NT2/D1 (cell line): ENCODE measurements at regions not wholly inside any gene's neighbourhood (a gene's known extent, or its start where the extent isn't known, plus 50 kb on each side); places are given as distances from the start of the nearest gene placed in this dataset.
"Not testable (repeated sequence)": the region's sequence is repeated elsewhere in the genome, so short reads cannot be mapped to it uniquely, and the experiment has no call there.

Source experiments
- DNase-seq: peaks from one replicate; pipeline ENCODE4 v3.0.0-alpha.2; 2011; ENCODE audit warnings: low read depth, low spot score
- H3K27me3 ChIP-seq: 2 replicates; pipeline ENCODE4 v1.6.0; 2011; ENCODE audit warnings: mild to moderate bottlenecking; ENCODE audit not compliant: insufficient read length, insufficient read depth
- H3K36me3 ChIP-seq: 2 replicates; pipeline ENCODE4 v1.6.1; 2011; ENCODE audit warnings: mild to moderate bottlenecking, low read length, mixed read lengths; ENCODE audit not compliant: insufficient read depth, insufficient read length
- H3K4me1 ChIP-seq: 2 replicates; pipeline ENCODE4 v1.5.1; 2011; ENCODE audit not compliant: insufficient read depth, insufficient read length
- H3K4me3 ChIP-seq: 2 replicates; pipeline ENCODE4 v1.5.1; 2011; ENCODE audit warnings: low read depth; ENCODE audit not compliant: insufficient read length
- H3K9ac ChIP-seq: 2 replicates; pipeline ENCODE4 v1.6.0; 2011; ENCODE audit warnings: low read depth; ENCODE audit not compliant: insufficient read length
- H3K9me3 ChIP-seq: 2 replicates; pipeline ENCODE4 v1.5.1; 2011; ENCODE audit warnings: mild to moderate bottlenecking, low read length; ENCODE audit not compliant: insufficient read depth

DNA sequence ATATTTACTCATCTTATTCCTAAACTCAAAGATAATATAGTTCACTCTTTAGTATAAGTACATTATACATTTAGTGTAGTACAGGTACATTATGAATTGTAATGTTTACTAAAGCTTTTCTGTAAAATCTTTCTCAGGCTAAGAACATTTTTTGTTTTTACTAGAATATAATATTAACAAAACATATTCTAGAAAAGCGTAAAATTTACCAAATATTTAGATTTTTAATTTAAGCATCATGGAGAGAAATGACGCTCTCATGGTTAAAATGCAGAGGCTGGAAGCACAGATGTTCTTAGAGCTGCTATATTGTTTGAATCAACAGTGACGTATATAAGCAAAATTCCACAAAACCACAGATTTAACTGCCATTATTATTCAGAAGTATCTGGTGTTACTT, 54.7 kb upstream of the NBPF15 start:
- not testable (repeated sequence) for H3K4me1 ChIP-seq, H3K27me3 ChIP-seq, H3K4me3 ChIP-seq, H3K36me3 ChIP-seq, H3K9ac ChIP-seq, H3K9me3 ChIP-seq, DNase-seq

DNA sequence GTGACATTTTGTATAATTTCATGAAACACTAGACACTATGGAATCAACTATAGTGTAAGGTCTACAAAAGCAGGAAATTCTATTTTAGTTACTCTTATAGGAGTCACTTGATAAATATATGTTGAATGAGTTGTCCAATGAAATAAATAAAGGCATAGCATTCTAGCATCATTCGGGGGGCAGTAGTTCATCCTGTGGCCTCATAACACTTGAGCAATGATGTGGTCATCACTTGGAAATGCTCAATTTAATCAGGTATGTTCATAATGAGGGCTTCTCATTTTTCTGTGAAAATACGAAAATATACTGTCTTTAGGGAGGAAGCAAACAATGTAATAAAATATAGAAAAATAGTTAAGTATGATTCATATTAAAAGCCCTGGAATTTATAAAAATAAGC, 55.4 kb upstream of the NBPF15 start:
- not testable (repeated sequence) for H3K4me1 ChIP-seq, H3K4me3 ChIP-seq, H3K36me3 ChIP-seq, H3K27me3 ChIP-seq, H3K9ac ChIP-seq, H3K9me3 ChIP-seq, DNase-seq

DNA sequence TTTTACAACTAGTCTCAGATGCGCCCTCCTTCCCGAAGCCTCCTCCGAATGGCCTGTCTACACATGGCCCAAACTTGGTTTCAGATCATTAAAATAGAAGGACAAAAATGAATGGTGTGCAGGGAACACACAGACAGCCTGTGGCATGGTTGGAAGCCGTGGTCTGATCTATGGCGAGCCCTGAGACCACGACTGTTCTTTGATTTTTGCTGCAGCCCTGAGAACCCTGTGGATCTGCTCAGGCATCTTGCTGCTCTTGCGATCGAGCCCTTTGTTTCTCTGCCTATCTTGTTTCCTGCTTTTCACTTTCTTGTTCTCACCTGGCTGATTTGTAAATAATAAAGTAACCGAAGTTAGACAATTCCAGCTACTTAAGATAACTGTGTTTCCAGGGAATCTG, 57.0 kb upstream of the NBPF15 start:
- H3K4me1 ChIP-seq, H3K4me3 ChIP-seq, H3K36me3 ChIP-seq, H3K9ac ChIP-seq, H3K9me3 ChIP-seq, DNase-seq, H3K27me3 ChIP-seq: not testable (repeated sequence)

DNA sequence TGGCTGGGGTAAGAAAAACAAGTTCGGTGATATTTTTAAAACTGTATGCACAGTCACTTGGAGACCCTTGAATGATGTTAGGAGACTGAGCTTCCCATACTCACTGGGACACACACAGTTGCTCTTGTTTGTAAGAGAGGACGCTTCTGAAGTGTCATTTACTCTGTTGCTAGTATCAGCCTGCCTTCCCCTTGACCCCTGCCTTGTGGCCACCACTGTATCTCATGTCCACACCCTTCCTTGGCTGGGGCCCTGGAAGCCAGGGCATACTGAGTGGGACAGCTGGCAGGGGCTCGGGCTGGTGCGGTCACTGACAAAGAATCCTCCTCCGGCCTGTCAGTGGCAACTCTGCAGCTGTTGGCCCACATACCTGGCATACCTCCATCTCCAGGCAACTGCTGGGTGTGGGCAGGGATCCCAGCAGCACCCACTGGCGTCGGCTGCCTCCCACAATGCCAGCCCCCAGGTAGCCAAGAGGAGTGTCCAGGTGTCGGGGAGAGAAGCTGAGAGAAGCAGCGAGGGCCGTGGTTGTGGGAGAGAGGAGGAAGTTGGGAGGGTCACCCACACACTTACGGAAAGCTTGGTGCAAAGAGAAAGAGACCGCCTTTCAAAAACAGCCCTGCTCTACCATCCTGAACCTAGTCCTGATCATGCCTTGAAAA, 58.2 kb upstream of the NBPF15 start:
- H3K4me1 ChIP-seq, H3K27me3 ChIP-seq, H3K4me3 ChIP-seq, H3K9ac ChIP-seq, H3K9me3 ChIP-seq, DNase-seq, H3K36me3 ChIP-seq: not testable (repeated sequence)

DNA sequence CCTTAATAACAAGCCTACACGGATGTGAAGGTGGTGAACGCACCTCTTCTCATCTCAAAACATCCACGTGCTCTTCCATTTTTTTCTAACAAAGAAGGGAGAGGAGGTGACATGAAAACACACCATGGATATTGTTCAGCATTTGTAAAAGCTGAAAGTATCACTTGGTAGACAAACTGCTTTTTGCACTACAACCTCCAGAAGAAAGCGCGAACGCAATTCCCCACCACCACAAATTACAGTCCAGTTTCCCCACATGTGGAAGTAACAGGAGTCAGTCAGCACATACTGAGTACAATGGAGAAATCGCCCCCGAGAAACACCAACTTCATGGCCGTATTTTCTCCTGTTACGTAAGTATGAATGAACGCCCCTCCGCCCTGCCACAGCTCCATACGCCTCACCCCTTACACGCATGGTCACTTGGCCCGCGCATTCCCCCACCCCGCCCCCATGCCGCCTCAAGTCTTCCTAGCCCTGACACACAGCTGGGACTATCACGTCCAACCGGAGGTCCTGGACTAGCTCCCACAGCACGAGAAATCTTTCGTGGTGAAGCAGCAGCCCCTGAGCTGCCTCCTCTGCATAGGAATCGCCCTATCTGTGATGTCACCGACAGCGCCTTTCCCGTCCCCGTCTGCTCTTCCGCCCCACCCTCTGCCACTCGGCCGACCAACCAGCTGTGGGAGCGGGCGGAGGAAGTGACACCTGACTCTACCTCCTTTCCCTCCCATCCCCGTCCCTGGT, 62.4 kb upstream of the NBPF15 start:
- H3K27me3 ChIP-seq, H3K4me1 ChIP-seq, H3K4me3 ChIP-seq, H3K36me3 ChIP-seq, H3K9me3 ChIP-seq: not testable (repeated sequence)
- peak; percentile 73 for DNase-seq
- peak overlapping the region; percentile 77 for H3K9ac ChIP-seq

DNA sequence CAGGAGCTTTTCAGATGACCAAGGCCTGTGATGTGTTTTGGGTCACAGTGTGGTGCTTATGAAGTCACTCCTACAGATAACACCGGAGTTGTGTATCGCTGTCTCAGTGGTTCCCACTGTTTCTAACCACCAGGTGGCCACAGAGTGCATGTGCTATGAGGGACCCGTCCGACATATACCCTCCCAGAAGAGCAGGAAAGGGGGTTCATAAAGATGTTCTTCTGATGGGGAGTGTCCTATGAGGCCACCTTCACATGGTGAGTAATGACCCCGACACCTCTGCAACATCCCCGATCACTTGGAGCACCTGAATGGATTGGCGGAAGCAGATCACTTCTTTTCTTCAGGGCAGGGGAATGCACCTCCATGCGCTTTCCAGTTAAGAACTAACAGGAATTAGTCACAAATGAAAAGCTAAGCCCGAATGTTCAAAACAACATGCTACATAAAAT, 60.5 kb upstream of the PPIAL4F start:
- H3K9me3 ChIP-seq, H3K9ac ChIP-seq, DNase-seq, H3K36me3 ChIP-seq, H3K4me3 ChIP-seq, H3K27me3 ChIP-seq, H3K4me1 ChIP-seq: not testable (repeated sequence)

DNA sequence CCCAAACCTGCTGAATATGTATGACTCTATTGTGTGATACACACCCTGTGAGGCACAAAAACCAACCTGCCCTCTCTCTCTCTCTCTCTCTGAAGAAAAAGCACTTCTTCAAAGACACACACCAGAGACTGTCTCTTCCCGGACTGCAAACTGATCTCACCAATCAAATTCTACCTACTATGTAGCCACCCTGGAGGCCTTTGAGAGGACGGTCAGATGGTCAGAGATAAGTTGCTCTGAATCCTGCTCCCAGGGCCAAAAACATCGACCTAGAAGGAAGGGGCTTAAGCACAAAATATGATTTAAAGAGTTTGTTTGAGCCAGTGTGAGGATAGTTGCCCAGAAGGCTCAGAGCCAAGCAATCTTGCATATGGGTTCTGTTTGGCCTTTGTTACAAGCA, 59.2 kb upstream of the PPIAL4F start:
- H3K4me1 ChIP-seq, DNase-seq, H3K27me3 ChIP-seq, H3K4me3 ChIP-seq, H3K36me3 ChIP-seq, H3K9me3 ChIP-seq, H3K9ac ChIP-seq: not testable (repeated sequence)

DNA sequence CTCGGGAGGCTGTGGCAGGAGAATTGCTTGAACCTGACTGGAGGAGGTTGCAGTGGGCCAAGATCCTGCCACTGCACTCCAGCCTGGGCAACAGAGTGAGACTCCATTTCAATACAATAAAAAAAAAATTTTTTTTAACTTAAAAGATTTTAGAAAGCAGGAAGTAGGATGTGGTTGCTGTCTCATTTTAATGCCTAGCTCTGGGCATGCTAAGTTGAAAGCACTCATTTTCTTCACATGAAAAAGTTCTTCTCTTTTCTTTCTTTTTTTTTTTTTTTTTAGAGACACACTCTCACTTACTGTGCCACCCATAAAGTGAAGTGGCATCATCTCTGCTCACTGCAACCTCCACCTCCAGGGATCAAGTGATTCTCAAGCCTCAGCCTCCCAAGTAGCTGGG, 58.4 kb upstream of the PPIAL4F start:
- H3K4me1 ChIP-seq, H3K9ac ChIP-seq, H3K27me3 ChIP-seq, H3K9me3 ChIP-seq, H3K36me3 ChIP-seq, H3K4me3 ChIP-seq, DNase-seq: not testable (repeated sequence)

DNA sequence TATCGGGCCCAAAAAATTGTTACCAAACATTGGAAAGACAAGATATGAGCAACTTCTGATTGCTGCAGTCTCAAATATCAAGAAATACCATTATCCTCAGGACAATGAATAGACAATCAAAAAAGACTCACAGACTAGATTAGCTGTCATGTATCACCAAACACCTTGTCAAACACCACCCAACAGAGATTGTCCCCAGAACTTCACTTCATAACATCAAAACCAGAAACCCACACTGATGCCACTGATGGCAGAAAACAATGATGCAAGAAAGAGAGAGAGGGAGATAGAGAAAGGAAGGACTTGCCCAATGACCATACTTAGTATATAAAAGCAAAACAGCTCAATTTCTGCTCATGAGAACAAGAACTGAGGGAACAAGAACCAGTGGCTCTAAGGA, 56.0 kb upstream of the PPIAL4F start:
- not testable (repeated sequence) for H3K9me3 ChIP-seq, H3K27me3 ChIP-seq, H3K36me3 ChIP-seq, H3K4me1 ChIP-seq, H3K9ac ChIP-seq, H3K4me3 ChIP-seq, DNase-seq

DNA sequence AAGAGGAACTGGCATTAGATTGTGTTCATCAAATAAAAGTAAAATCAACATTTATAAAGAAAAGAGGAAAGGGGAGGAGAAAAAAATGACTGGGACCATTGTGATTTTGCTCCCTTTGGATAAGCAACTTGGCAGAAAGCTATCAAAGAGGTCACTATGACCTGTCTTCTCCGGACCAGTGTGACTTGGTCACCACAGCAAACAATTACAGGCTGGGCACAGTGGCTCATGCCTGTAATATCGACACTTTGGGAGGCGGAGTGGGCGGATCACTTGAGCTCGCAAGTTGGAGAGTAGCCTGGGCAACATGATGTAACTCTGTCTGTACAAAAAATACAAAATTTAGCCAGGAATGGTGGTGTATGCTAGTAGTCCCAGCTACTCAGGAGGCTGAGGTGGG, 55.5 kb upstream of the PPIAL4F start:
- not testable (repeated sequence) for H3K4me1 ChIP-seq, DNase-seq, H3K36me3 ChIP-seq, H3K9me3 ChIP-seq, H3K27me3 ChIP-seq, H3K9ac ChIP-seq, H3K4me3 ChIP-seq

DNA sequence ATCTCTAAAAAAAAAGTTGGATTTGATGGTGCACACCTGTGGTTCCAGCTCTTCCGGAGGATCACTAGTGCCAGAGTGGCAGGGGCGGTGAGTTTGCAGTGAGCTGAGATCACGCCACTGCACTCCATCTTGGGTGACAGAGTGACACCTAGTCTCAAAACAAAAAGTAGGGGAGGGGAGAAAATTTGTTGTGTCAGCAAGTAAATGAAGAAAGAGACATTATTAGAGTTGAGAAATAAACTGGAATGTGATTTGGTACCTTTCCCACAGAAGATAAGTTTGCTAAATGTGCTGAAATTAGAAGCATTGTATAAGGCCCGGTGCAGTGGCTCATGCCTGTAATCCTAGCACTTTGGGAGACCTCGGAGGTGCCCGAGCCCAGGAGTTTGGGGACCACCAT, 54.0 kb upstream of the PPIAL4F start:
- H3K4me3 ChIP-seq, DNase-seq, H3K9me3 ChIP-seq, H3K36me3 ChIP-seq, H3K4me1 ChIP-seq, H3K27me3 ChIP-seq, H3K9ac ChIP-seq: not testable (repeated sequence)

DNA sequence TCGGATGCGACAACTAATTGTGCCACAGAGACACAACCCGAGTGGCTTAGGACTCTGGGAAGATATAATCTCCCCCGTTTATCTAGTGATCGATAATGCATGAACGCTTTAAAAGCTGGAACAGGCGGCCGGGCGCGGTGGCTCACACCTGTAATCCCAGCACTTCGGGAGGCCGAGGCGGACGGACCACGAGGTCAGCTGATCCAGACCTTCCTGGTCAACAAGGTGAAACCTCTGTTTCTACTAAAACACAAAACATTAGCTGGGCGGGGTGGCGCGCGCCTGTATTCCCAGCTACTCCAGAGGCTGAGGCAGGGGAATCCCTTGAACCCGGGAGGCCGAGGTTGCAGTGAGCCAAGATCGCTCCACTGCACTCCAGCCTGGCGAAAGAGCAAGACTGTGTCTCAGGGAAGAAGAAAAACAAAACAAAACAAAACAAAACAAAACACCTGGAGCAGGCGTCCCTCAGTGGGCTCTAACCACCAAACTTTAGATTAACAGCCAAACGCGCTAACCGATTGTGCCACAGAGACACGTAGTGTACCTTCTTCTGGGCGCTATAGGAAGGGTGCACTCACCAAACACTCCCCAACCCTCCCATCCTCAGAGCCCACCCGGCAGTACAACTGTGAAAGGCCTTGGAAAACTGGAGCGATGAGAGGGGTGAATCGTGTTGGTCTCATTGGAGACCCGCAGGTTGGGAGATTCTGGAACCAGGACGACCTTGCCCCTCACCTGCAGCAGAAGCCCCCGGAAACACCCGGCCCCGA, 53.3 kb upstream of the PPIAL4F start:
- DNase-seq, H3K4me1 ChIP-seq, H3K4me3 ChIP-seq, H3K9ac ChIP-seq, H3K27me3 ChIP-seq, H3K36me3 ChIP-seq, H3K9me3 ChIP-seq: not testable (repeated sequence)
